ENCODE measurements at regions not wholly inside any gene's neighbourhood (a gene's known extent, or its start where the extent isn't known, plus 50 kb on each side); places are given as distances from the start of the nearest gene placed in this dataset.

DNA sequence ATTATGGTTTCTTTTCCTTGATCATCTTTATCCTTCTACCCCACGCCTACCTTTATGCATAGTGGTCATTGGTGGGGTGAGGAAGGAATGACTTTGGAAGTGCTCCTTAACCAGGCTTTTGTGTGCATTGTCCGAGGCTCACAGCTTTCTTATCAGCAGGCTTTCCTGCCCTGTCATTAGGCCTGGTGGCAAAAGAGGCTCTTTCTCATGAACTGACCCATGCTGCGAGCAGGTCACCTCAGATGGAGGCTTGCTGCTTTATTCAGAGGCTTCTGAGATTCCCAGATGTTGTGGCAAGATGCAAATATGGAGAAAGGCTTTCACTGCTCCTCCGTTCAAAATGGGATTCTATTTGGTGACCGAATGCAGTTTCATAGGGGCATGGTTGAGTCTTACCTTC, 57.4 kb upstream of the DMRTA1 start:
- TF ChIP-seq MYC (IDR thresholded peaks at IDR 0.05; ENCODE audit: borderline replicate concordance, low read length) (no peak), TFCP2L1 (CRISPR knock-in tag; IDR thresholded peaks at IDR 0.05) (no peak), CEBPB (IDR thresholded peaks at IDR 0.05) (no peak), HEYL (CRISPR knock-in tag; IDR thresholded peaks at IDR 0.05) (no peak)
- TF ChIP-seq, protein P1, sequence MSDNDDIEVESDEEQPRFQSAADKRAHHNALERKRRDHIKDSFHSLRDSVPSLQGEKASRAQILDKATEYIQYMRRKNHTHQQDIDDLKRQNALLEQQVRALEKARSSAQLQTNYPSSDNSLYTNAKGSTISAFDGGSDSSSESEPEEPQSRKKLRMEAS (IDR thresholded peaks at IDR 0.05): no peak
- no peak for DNase-seq (ENCODE audit: low read depth in 1 of 2, low spot score in 1 of 2)
- no peak for FAIRE-seq
- ATAC-seq: no peak
- ChIA-PET POLR2A (no interaction called here), CTCF (interaction anchor here (1.1 to 1.5 kb wide), 2 partner anchors 63 to 81 kb away, joined by 3 read pairs; no protein-coding TSS in a partner anchor)
- Histone ChIP-seq H3K27ac (no peak overlapping the region), H3K9me3 (no peaks in the 10 kb centered on the region), H3K4me2 (no peak overlapping the region), H3K4me3 (no peak overlapping the region), H3K4me1 (no peaks in the 10 kb centered on the region)
- 78% methylated on average over 5 of the region's 5 CpGs for WGBS (ENCODE audit: missing lambda C conversion rate)

DNA sequence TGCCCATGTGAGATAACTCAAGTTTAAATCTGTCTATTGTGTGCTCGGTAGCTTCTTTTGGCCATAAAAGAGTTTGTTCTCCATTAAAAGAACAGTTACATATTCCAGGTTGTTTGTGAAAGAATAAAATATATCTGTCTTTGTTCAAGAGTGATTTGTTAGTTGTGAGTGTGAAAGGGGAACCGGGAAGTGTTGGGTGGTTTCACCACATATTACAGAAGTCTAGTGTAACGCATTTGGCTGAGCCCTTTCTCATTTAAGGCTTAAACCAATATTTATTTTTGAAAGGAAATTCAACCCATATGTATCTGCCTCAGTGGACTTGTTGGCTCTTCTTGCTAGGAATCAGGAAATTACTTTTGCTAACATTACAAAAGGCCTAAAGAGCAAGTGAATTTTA, 54.1 kb upstream of the DMRTA1 start:
- no peak for FAIRE-seq
- Histone ChIP-seq H3K27ac (no peak overlapping the region), H3K4me2 (no peak overlapping the region), H3K4me1 (peaks cover 12% of the 10 kb centered on the region), H3K4me3 (no peak overlapping the region), H3K9me3 (no peaks in the 10 kb centered on the region)
- CTCF ChIA-PET: no interaction called here
- TF ChIP-seq, protein P2, sequence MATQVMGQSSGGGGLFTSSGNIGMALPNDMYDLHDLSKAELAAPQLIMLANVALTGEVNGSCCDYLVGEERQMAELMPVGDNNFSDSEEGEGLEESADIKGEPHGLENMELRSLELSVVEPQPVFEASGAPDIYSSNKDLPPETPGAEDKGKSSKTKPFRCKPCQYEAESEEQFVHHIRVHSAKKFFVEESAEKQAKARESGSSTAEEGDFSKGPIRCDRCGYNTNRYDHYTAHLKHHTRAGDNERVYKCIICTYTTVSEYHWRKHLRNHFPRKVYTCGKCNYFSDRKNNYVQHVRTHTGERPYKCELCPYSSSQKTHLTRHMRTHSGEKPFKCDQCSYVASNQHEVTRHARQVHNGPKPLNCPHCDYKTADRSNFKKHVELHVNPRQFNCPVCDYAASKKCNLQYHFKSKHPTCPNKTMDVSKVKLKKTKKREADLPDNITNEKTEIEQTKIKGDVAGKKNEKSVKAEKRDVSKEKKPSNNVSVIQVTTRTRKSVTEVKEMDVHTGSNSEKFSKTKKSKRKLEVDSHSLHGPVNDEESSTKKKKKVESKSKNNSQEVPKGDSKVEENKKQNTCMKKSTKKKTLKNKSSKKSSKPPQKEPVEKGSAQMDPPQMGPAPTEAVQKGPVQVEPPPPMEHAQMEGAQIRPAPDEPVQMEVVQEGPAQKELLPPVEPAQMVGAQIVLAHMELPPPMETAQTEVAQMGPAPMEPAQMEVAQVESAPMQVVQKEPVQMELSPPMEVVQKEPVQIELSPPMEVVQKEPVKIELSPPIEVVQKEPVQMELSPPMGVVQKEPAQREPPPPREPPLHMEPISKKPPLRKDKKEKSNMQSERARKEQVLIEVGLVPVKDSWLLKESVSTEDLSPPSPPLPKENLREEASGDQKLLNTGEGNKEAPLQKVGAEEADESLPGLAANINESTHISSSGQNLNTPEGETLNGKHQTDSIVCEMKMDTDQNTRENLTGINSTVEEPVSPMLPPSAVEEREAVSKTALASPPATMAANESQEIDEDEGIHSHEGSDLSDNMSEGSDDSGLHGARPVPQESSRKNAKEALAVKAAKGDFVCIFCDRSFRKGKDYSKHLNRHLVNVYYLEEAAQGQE (IDR thresholded peaks at IDR 0.05): no peak
- TF ChIP-seq KDM1A (IDR thresholded peaks at IDR 0.05; ENCODE audit: low read depth): no peak
- TF ChIP-seq PHF8 (IDR thresholded peaks at IDR 0.05; ENCODE audit: borderline replicate concordance, low read depth): no peak
- no peak for TF ChIP-seq HDAC2 (IDR thresholded peaks at IDR 0.05)
- TF ChIP-seq, protein P3, sequence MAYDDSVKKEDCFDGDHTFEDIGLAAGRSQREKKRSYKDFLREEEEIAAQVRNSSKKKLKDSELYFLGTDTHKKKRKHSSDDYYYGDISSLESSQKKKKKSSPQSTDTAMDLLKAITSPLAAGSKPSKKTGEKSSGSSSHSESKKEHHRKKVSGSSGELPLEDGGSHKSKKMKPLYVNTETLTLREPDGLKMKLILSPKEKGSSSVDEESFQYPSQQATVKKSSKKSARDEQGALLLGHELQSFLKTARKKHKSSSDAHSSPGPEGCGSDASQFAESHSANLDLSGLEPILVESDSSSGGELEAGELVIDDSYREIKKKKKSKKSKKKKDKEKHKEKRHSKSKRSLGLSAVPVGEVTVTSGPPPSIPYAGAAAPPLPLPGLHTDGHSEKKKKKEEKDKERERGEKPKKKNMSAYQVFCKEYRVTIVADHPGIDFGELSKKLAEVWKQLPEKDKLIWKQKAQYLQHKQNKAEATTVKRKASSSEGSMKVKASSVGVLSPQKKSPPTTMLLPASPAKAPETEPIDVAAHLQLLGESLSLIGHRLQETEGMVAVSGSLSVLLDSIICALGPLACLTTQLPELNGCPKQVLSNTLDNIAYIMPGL (CRISPR knock-in tag; IDR thresholded peaks at IDR 0.05; ENCODE audit: borderline replicate concordance): no peak
- TF ChIP-seq ZFP36 (IDR thresholded peaks at IDR 0.05; ENCODE audit: borderline replicate concordance, partially characterized antibody): no peak
- no peak for TF ChIP-seq RNF2 (IDR thresholded peaks at IDR 0.05; ENCODE audit: borderline replicate concordance, low read depth)
- WGBS (ENCODE audit: missing lambda C conversion rate): 87% methylated on average over 3 of the region's 3 CpGs
- no peak for ATAC-seq
- POLR2A ChIA-PET: no interaction called here
- no peak for DNase-seq (ENCODE audit: low read depth in 1 of 2, low spot score in 1 of 2)

DNA sequence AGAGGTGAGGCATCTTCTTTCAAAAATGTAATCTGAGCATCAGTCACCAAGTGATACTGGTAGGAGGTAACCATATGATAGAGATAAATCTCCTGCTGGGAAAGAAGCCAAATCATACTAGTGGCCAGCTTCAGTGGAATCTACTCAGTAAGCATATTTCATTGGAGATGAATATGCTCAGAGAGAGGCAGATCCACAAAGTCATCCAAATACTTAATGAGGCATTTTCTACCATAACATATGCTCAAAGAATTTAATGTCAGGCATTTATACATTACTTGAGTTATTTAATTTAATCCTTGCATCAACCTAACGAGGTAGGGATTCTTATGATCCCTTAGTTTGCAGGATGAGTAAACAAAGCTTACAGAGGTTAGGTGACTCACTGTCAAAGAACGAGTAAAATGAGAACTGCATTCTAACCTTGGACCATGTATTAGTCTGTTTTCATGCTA, 50.9 kb upstream of the DMRTA1 start:
- WGBS (ENCODE audit: missing lambda C conversion rate): 3% methylated on average over 2 of the region's 2 CpGs
- ATAC-seq (peak; percentile 85 to 87), FAIRE-seq (peak; percentile 88), DNase-seq (ENCODE audit: low read depth in 1 of 2, low spot score in 1 of 2) (peak; percentile 6 to 45)
- ChIA-PET CTCF (interaction anchor here (1.4 kb wide), 1 partner anchor 89 kb away, joined by 5 read pairs; no protein-coding TSS in a partner anchor), POLR2A (no interaction called here)
- Histone ChIP-seq H3K9me3 (no peaks in the 10 kb centered on the region), H3K4me2 (peak overlapping the region; percentile 53), H3K4me1 (peaks cover 12% of the 10 kb centered on the region), H3K4me3 (no peak overlapping the region), H3K27ac (peak overlapping the region; percentile 15 to 63; a peak in 3 of 6 replicates)
- no peak for TF ChIP-seq KDM5A (IDR thresholded peaks at IDR 0.05)
- peak; percentile 15; the same call in 1 of the 2 replicates for TF ChIP-seq FOSL2 (IDR thresholded peaks at IDR 0.05)
- TF ChIP-seq FOSL2 (CRISPR knock-in tag; IDR thresholded peaks at IDR 0.05): peak; percentile 39; the same call in 1 of the 2 replicates
- peak; percentile 39; the same call in 1 of the 2 replicates for TF ChIP-seq JUNB (IDR thresholded peaks at IDR 0.05)
- peak; percentile 83 for TF ChIP-seq MAFK (IDR thresholded peaks at IDR 0.05; ENCODE audit: partially characterized antibody)
- no peak for TF ChIP-seq CHD2 (IDR thresholded peaks at IDR 0.05; ENCODE audit: low read length, partially characterized antibody)
- TF ChIP-seq, protein P2 (IDR thresholded peaks at IDR 0.05): no peak
- TF ChIP-seq GATA3 (IDR thresholded peaks at IDR 0.05; ENCODE audit: borderline replicate concordance): peak; percentile 20; the same call in 1 of the 2 replicates
- TF ChIP-seq, protein P4, sequence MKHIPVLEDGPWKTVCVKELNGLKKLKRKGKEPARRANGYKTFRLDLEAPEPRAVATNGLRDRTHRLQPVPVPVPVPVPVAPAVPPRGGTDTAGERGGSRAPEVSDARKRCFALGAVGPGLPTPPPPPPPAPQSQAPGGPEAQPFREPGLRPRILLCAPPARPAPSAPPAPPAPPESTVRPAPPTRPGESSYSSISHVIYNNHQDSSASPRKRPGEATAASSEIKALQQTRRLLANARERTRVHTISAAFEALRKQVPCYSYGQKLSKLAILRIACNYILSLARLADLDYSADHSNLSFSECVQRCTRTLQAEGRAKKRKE (CRISPR knock-in tag; IDR thresholded peaks at IDR 0.05; ENCODE audit: low read depth): no peak

Data from A549 (cell line).